ENCODE measurements at regions not wholly inside any gene's neighbourhood (a gene's known extent, or its start where the extent isn't known, plus 50 kb on each side); places are given as distances from the start of the nearest gene placed in this dataset.

DNA sequence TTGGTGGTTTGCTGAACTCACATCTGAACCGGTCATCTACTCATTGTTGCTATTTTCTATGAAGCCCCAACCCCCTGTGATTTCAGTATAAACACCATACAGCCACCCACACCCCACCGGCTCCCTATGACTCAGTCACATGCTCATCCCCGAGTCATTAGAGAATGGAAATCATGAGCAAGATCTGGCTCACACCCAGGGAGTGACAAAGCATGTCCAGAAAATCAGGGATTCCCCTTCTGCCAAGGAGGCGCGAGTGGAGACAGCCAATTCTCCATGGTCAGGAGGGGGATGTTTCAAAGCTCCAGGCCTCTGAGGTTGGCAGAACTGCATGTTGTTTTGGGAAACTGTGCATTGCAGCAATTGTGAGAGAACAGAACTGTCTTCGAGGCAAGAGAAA, 657.5 kb upstream of the TBX3 start (continued):
- TF ChIP-seq, protein P1, sequence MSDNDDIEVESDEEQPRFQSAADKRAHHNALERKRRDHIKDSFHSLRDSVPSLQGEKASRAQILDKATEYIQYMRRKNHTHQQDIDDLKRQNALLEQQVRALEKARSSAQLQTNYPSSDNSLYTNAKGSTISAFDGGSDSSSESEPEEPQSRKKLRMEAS (IDR thresholded peaks at IDR 0.05) = peak; percentile 86
- TF ChIP-seq RNF2 (IDR thresholded peaks at IDR 0.05; ENCODE audit: borderline replicate concordance, low read depth) (no peak), JUNB (IDR thresholded peaks at IDR 0.05) (peak; percentile 90), RARB (CRISPR knock-in tag; IDR thresholded peaks at IDR 0.05) (no peak), NR3C1 (IDR thresholded peaks at IDR 0.05) (no peak), ZSCAN20 (CRISPR knock-in tag; IDR thresholded peaks at IDR 0.05) (no peak), PHF8 (IDR thresholded peaks at IDR 0.05; ENCODE audit: borderline replicate concordance, low read depth) (no peak), RAD21 (conservative IDR thresholded peaks at IDR 0.05 in 1 of 2, IDR thresholded peaks at IDR 0.05 in 1 of 2) (peak in 1 of 2 experiments; percentile 30; a peak in 4 of 5 replicates), ESRRA (IDR thresholded peaks at IDR 0.05; ENCODE audit: borderline replicate concordance, low read length) (no peak), HOXB13 (CRISPR knock-in tag; IDR thresholded peaks at IDR 0.05; ENCODE audit: low read depth) (no peak), HEYL (CRISPR knock-in tag; IDR thresholded peaks at IDR 0.05) (no peak), JUN (IDR thresholded peaks at IDR 0.05) (peak; percentile 68 to 73; a peak in 4 of 5 replicates), CBX2 (IDR thresholded peaks at IDR 0.05; ENCODE audit: borderline replicate concordance, low read depth) (no peak), FOSL2 (IDR thresholded peaks at IDR 0.05) (peak; percentile 88), FOSL2 (CRISPR knock-in tag; IDR thresholded peaks at IDR 0.05) (peak; percentile 95), RFX5 (IDR thresholded peaks at IDR 0.05) (no peak), SMC3 (IDR thresholded peaks at IDR 0.05) (peak; percentile 43; the same call in 2 of the 3 replicates), EP300 (IDR thresholded peaks at IDR 0.05) (peak; percentile 64 to 71; a peak in 2 of 5 replicates), ZC3H11A (IDR thresholded peaks at IDR 0.05) (no peak), FOXS1 (CRISPR knock-in tag; IDR thresholded peaks at IDR 0.05) (peak; percentile 20; the same call in 1 of the 2 replicates), KDM5A (IDR thresholded peaks at IDR 0.05) (no peak), HOXA7 (CRISPR knock-in tag; IDR thresholded peaks at IDR 0.05) (no peak), NPAS2 (CRISPR knock-in tag; IDR thresholded peaks at IDR 0.05; ENCODE audit: borderline replicate concordance) (no peak), CEBPB (IDR thresholded peaks at IDR 0.05) (peak in 1 of 2 experiments; percentile 64; a peak in 2 of 4 replicates)
- TF ChIP-seq, protein P2, sequence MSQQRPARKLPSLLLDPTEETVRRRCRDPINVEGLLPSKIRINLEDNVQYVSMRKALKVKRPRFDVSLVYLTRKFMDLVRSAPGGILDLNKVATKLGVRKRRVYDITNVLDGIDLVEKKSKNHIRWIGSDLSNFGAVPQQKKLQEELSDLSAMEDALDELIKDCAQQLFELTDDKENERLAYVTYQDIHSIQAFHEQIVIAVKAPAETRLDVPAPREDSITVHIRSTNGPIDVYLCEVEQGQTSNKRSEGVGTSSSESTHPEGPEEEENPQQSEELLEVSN (IDR thresholded peaks at IDR 0.05; ENCODE audit: borderline replicate concordance, low read depth) = no peak
- TF ChIP-seq, protein P3, sequence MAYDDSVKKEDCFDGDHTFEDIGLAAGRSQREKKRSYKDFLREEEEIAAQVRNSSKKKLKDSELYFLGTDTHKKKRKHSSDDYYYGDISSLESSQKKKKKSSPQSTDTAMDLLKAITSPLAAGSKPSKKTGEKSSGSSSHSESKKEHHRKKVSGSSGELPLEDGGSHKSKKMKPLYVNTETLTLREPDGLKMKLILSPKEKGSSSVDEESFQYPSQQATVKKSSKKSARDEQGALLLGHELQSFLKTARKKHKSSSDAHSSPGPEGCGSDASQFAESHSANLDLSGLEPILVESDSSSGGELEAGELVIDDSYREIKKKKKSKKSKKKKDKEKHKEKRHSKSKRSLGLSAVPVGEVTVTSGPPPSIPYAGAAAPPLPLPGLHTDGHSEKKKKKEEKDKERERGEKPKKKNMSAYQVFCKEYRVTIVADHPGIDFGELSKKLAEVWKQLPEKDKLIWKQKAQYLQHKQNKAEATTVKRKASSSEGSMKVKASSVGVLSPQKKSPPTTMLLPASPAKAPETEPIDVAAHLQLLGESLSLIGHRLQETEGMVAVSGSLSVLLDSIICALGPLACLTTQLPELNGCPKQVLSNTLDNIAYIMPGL (CRISPR knock-in tag; IDR thresholded peaks at IDR 0.05; ENCODE audit: borderline replicate concordance) = no peak
- TF ChIP-seq, protein P4, sequence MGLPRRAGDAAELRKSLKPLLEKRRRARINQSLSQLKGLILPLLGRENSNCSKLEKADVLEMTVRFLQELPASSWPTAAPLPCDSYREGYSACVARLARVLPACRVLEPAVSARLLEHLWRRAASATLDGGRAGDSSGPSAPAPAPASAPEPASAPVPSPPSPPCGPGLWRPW (IDR thresholded peaks at IDR 0.05) = no peak
- TF ChIP-seq, protein P5, sequence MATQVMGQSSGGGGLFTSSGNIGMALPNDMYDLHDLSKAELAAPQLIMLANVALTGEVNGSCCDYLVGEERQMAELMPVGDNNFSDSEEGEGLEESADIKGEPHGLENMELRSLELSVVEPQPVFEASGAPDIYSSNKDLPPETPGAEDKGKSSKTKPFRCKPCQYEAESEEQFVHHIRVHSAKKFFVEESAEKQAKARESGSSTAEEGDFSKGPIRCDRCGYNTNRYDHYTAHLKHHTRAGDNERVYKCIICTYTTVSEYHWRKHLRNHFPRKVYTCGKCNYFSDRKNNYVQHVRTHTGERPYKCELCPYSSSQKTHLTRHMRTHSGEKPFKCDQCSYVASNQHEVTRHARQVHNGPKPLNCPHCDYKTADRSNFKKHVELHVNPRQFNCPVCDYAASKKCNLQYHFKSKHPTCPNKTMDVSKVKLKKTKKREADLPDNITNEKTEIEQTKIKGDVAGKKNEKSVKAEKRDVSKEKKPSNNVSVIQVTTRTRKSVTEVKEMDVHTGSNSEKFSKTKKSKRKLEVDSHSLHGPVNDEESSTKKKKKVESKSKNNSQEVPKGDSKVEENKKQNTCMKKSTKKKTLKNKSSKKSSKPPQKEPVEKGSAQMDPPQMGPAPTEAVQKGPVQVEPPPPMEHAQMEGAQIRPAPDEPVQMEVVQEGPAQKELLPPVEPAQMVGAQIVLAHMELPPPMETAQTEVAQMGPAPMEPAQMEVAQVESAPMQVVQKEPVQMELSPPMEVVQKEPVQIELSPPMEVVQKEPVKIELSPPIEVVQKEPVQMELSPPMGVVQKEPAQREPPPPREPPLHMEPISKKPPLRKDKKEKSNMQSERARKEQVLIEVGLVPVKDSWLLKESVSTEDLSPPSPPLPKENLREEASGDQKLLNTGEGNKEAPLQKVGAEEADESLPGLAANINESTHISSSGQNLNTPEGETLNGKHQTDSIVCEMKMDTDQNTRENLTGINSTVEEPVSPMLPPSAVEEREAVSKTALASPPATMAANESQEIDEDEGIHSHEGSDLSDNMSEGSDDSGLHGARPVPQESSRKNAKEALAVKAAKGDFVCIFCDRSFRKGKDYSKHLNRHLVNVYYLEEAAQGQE (IDR thresholded peaks at IDR 0.05) = no peak
- TF ChIP-seq, protein P6, sequence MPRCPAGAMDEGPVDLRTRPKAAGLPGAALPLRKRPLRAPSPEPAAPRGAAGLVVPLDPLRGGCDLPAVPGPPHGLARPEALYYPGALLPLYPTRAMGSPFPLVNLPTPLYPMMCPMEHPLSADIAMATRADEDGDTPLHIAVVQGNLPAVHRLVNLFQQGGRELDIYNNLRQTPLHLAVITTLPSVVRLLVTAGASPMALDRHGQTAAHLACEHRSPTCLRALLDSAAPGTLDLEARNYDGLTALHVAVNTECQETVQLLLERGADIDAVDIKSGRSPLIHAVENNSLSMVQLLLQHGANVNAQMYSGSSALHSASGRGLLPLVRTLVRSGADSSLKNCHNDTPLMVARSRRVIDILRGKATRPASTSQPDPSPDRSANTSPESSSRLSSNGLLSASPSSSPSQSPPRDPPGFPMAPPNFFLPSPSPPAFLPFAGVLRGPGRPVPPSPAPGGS (IDR thresholded peaks at IDR 0.05) = peak; percentile 85; the same call in 1 of the 3 replicates

All from A549 (cell line).